Lung (tissue), 11 donors: ENCODE measurements at regions not wholly inside any gene's neighbourhood (a gene's known extent, or its start where the extent isn't known, plus 50 kb on each side); places are given as distances from the start of the nearest gene placed in this dataset.

Experiments used
- ATAC-seq: fragments of 200-7000 bp; cut with Tn5 transposase; one replicate; pipeline ENCODE4 v1.9.1; 2020; ENCODE audit warnings: moderate number of reproducible peaks; ENCODE audit not compliant: insufficient read depth, low FRiP score
- DNase-seq, 3 donors: peaks; one replicate each; pipeline ENCODE4 v3.0.0-alpha.2; 2013 to 2017
- H3K27ac ChIP-seq, 2 donors: one replicate each; pipeline ENCODE4 v1.5.1; 2013; ENCODE audit warnings: mild to moderate bottlenecking in 2 of 2, moderate library complexity in 2 of 2, control low read depth in 1 of 2, inconsistent platforms in 1 of 2, low read depth in 1 of 2, low read length in 1 of 2
- H3K27me3 ChIP-seq, 3 donors: one replicate each; pipeline ENCODE4 v1.5.1; 2013; ENCODE audit warnings: low read length in 2 of 3; ENCODE audit not compliant: control insufficient read depth in 3 of 3, insufficient read depth in 3 of 3
- H3K36me3 ChIP-seq, 4 donors: one replicate each; pipeline ENCODE4 v1.5.1; 2013; ENCODE audit warnings: low read length in 4 of 4, mild to moderate bottlenecking in 1 of 4, moderate library complexity in 1 of 4; ENCODE audit not compliant: control insufficient read depth in 4 of 4, insufficient read depth in 4 of 4
- H3K4me1 ChIP-seq, 5 donors: one replicate each; pipeline ENCODE4 v1.5.1; 2013; ENCODE audit warnings: low read length in 5 of 5, mild to moderate bottlenecking in 2 of 5, moderate library complexity in 1 of 5; ENCODE audit not compliant: control insufficient read depth in 5 of 5, insufficient read depth in 5 of 5
- H3K4me3 ChIP-seq: one replicate; pipeline ENCODE4 v1.5.1; 2013; ENCODE audit warnings: mild to moderate bottlenecking, control low read depth, moderate library complexity
- H3K9ac ChIP-seq, 2 donors: one replicate each; pipeline ENCODE4 v1.5.1; 2013; ENCODE audit warnings: low read length in 2 of 2, control low read depth in 1 of 2; ENCODE audit not compliant: insufficient read depth in 1 of 2
- H3K9me3 ChIP-seq, 4 donors: one replicate each; pipeline ENCODE4 v1.5.1; 2013; ENCODE audit warnings: low read length in 3 of 4, mild to moderate bottlenecking in 1 of 4, moderate library complexity in 1 of 4; ENCODE audit not compliant: control insufficient read depth in 4 of 4, insufficient read depth in 3 of 4
- WGBS, 2 donors: extraction: QIAGEN DNeasy Blood & Tissue Kit; methylation state at CpG; one replicate each; pipeline ENCODE4 v1.1.7; 2013; 5-methylcytosine and 5-hydroxymethylcytosine counted together
- TF ChIP-seq, protein P1 (sequence below): IDR thresholded peaks from 2 replicates; pipeline ENCODE4 v1.5.1; 2012; ENCODE audit warnings: mild to moderate bottlenecking; ENCODE audit errors: control extremely low read depth, extremely low read depth
- donor health status: control.
- donor health status: control.
- donor health status: Bipolar disorder and iron deficiency.
- donor health status: healthy.
- donor health status: DM: yes; HTN: yes; CAD: no.

DNA sequence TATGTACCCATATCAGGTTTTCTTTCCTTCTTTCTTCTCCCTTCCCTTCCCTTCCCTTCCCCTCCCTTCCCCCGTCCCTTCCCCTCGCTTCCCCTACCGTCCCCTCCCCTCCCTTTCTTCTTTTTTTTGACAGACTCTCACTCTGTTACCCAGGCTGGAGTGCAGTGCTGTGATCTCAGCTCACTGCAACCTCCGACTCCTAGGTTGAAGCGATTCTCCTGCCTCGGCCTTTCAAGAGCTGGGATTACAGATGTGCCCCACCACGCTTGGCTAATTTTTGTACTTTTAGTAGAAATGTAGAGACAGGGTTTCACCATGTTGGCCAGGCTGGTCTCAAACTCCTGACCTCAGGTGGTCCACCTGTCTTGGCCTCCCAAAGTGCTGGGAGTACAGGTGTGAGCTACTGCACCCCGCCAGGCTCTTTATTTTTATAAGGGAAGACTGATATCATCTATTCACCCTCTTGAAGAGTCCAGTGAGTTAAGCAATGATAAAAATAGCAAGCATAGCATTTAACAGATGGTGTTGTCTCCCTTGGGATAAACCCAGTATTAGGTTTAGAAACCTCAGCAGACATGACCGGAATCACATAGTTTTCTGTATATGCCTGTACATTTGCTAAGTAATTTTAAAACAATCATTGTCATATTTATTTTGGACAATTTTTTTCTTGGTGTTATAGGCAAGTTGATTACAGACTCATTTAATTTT lies 888.4 kb downstream of the TRIB2 start:
- DNase-seq (no peak), ATAC-seq (no peak)
- no peak overlapping the region for H3K27ac ChIP-seq
- TF ChIP-seq, protein P1, sequence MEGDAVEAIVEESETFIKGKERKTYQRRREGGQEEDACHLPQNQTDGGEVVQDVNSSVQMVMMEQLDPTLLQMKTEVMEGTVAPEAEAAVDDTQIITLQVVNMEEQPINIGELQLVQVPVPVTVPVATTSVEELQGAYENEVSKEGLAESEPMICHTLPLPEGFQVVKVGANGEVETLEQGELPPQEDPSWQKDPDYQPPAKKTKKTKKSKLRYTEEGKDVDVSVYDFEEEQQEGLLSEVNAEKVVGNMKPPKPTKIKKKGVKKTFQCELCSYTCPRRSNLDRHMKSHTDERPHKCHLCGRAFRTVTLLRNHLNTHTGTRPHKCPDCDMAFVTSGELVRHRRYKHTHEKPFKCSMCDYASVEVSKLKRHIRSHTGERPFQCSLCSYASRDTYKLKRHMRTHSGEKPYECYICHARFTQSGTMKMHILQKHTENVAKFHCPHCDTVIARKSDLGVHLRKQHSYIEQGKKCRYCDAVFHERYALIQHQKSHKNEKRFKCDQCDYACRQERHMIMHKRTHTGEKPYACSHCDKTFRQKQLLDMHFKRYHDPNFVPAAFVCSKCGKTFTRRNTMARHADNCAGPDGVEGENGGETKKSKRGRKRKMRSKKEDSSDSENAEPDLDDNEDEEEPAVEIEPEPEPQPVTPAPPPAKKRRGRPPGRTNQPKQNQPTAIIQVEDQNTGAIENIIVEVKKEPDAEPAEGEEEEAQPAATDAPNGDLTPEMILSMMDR = no peak
- no peaks in the 10 kb centered on the region for H3K36me3 ChIP-seq
- H3K9me3 ChIP-seq = peaks cover 0 to 6% (median 0%) of the 10 kb centered on the region in 4 donors
- no peaks in the 10 kb centered on the region for H3K4me1 ChIP-seq
- no peak overlapping the region for H3K4me3 ChIP-seq
- no peaks in the 10 kb centered on the region for H3K27me3 ChIP-seq
- WGBS, 2 donors = 77% methylated on average over 9 of the region's 9 CpGs
- H3K9ac ChIP-seq = no peak overlapping the region

DNA sequence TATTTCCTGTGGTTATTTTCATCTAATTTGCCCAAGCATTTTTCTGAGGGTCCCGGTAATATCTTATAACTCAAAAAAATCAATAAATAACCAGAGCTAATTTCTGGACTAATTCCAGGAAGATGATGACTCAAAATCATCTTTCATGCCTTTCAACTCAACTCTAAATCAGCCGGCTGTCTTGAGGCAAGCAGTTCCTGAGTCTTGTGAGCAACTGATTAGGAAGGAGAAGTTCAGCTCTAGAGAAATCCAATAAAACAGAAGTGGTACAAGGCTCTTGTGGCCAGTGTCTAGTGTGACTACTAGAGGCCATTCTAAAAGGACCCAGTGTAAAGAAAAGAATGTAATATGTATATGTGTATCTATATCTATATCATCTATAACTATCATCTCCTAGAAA lies 890.4 kb downstream of the TRIB2 start:
- Histone ChIP-seq H3K4me1 (no peaks in the 10 kb centered on the region), H3K9me3 (peaks cover 0 to 6% (median 0%) of the 10 kb centered on the region in 4 donors), H3K9ac (no peak overlapping the region), H3K36me3 (no peaks in the 10 kb centered on the region), H3K4me3 (no peak overlapping the region), H3K27ac (no peak overlapping the region), H3K27me3 (no peaks in the 10 kb centered on the region)
- 16 to 43% methylated on average over 2 of the region's 2 CpGs for WGBS, 2 donors
- TF ChIP-seq, protein P1 = no peak
- no peak for DNase-seq
- ATAC-seq = no peak

GRCh38 chr2:13611939-13612338 lies 895.2 kb downstream of the TRIB2 start:
- H3K9me3 ChIP-seq = peaks cover 0 to 6% (median 1%) of the 10 kb centered on the region in 4 donors
- H3K27me3 ChIP-seq = no peaks in the 10 kb centered on the region
- DNase-seq (no peak), ATAC-seq (no peak)
- 6 to 8% methylated on average over 1 of the region's 1 CpG for WGBS, 2 donors
- no peak overlapping the region for H3K4me3 ChIP-seq
- H3K27ac ChIP-seq = no peak overlapping the region
- no peaks in the 10 kb centered on the region for H3K36me3 ChIP-seq
- H3K9ac ChIP-seq = no peak overlapping the region
- no peaks in the 10 kb centered on the region for H3K4me1 ChIP-seq
- TF ChIP-seq, protein P1 = no peak

- H3K27ac ChIP-seq = no peak overlapping the region
- ATAC-seq (no peak), DNase-seq (no peak)
- H3K4me1 ChIP-seq = no peaks in the 10 kb centered on the region
- H3K27me3 ChIP-seq = no peaks in the 10 kb centered on the region
- no peak overlapping the region for H3K9ac ChIP-seq
- H3K36me3 ChIP-seq = no peaks in the 10 kb centered on the region
- no peak overlapping the region for H3K4me3 ChIP-seq
- WGBS, 2 donors = 93% methylated on average over 15 of the region's 15 CpGs
- peaks cover 0 to 3% (median 0%) of the 10 kb centered on the region in 4 donors for H3K9me3 ChIP-seq
- TF ChIP-seq, protein P1 = no peak
Measured at GRCh38 chr2:13616059-13616458, 899.3 kb downstream of the TRIB2 start.
